Loucy (cell line): ENCODE measurements at regions not wholly inside any gene's neighbourhood (a gene's known extent, or its start where the extent isn't known, plus 50 kb on each side); places are given as distances from the start of the nearest gene placed in this dataset.

ENCODE experiments used
- H2AFZ ChIP-seq: fragments of 200-600 bp; sonication (generic); 2 replicates; pipeline ENCODE4 v1.6.0; 2016; ENCODE audit warnings: antibody characterized with exemption, mild to moderate bottlenecking, low read length, moderate library complexity
- H3F3A ChIP-seq: fragments of 200-600 bp; 2 replicates; pipeline ENCODE4 v1.6.0; 2016; ENCODE audit warnings: antibody characterized with exemption, low read depth, mild to moderate bottlenecking
- H3K27me3 ChIP-seq: fragments of 200-600 bp; sonication (generic); 2 replicates; pipeline ENCODE4 v1.6.1; 2014; ENCODE audit warnings: low read length, mild to moderate bottlenecking; ENCODE audit not compliant: insufficient read depth, poor library complexity, severe bottlenecking
- H3K36me3 ChIP-seq: fragments of 200-600 bp; sonication (generic); 2 replicates; pipeline ENCODE4 v1.6.1; 2016; ENCODE audit warnings: low read length; ENCODE audit not compliant: insufficient read depth
- H3K4me1 ChIP-seq: fragments of 200-600 bp; sonication (generic); 2 replicates; pipeline ENCODE4 v1.5.1; 2014; ENCODE audit warnings: low read length, mild to moderate bottlenecking; ENCODE audit not compliant: insufficient read depth, poor library complexity, severe bottlenecking
- H3K4me2 ChIP-seq: fragments of 200-600 bp; sonication (generic); 2 replicates; pipeline ENCODE4 v1.6.0; 2014; ENCODE audit warnings: antibody characterized with exemption, low read length, low read depth, mild to moderate bottlenecking; ENCODE audit not compliant: poor library complexity, severe bottlenecking
- H3K4me3 ChIP-seq: fragments of 200-600 bp; sonication (generic); 2 replicates; pipeline ENCODE4 v1.5.1; 2014; ENCODE audit warnings: low read length, mild to moderate bottlenecking, mixed read lengths; ENCODE audit not compliant: poor library complexity, severe bottlenecking
- H3K79me2 ChIP-seq: fragments of 200-600 bp; sonication (generic); 2 replicates; pipeline ENCODE4 v1.6.1; 2014; ENCODE audit warnings: low read length; ENCODE audit not compliant: insufficient read depth
- H3K9ac ChIP-seq: fragments of 200-600 bp; sonication (generic); 2 replicates; pipeline ENCODE4 v1.6.0; 2014; ENCODE audit warnings: mild to moderate bottlenecking, low read depth, low read length, moderate library complexity; ENCODE audit not compliant: poor library complexity, severe bottlenecking
- H3K9me2 ChIP-seq: fragments of 200-600 bp; sonication (generic); replicated peaks from 2 replicates; pipeline ENCODE4 v1.6.1; 2016; ENCODE audit warnings: low read depth, low read length, mixed read lengths
- H3K9me3 ChIP-seq: fragments of 200-600 bp; sonication (generic); 2 replicates; pipeline ENCODE4 v1.6.1; 2014; ENCODE audit warnings: mild to moderate bottlenecking, antibody characterized with exemption, low read length, low read depth; ENCODE audit not compliant: insufficient read depth
- H4K20me1 ChIP-seq: fragments of 200-600 bp; sonication (generic); 2 replicates; pipeline ENCODE4 v1.6.0; 2014; ENCODE audit warnings: antibody characterized with exemption, low read length, mild to moderate bottlenecking; ENCODE audit not compliant: insufficient read depth, poor library complexity, severe bottlenecking
- EZH2phosphoT487 ChIP-seq: fragments of 200-600 bp; IDR thresholded peaks from 2 replicates; pipeline ENCODE4 v1.6.1; 2018; ENCODE audit warnings: antibody characterized with exemption, mild to moderate bottlenecking, moderate library complexity, borderline replicate concordance
- TF ChIP-seq, protein P1 (sequence below): fragments of 200-600 bp; sonication (generic); conservative IDR thresholded peaks from 2 replicates; pipeline ENCODE4 v1.5.1; 2014; ENCODE audit warnings: mild to moderate bottlenecking, antibody characterized with exemption, low read length

GRCh38 chr1:191697556-191697955, 460.7 kb upstream of the RGS18 start:
- H4K20me1 ChIP-seq: no peaks in the 10 kb centered on the region
- H3K4me3 ChIP-seq: no peak overlapping the region
- TF ChIP-seq, protein P1, sequence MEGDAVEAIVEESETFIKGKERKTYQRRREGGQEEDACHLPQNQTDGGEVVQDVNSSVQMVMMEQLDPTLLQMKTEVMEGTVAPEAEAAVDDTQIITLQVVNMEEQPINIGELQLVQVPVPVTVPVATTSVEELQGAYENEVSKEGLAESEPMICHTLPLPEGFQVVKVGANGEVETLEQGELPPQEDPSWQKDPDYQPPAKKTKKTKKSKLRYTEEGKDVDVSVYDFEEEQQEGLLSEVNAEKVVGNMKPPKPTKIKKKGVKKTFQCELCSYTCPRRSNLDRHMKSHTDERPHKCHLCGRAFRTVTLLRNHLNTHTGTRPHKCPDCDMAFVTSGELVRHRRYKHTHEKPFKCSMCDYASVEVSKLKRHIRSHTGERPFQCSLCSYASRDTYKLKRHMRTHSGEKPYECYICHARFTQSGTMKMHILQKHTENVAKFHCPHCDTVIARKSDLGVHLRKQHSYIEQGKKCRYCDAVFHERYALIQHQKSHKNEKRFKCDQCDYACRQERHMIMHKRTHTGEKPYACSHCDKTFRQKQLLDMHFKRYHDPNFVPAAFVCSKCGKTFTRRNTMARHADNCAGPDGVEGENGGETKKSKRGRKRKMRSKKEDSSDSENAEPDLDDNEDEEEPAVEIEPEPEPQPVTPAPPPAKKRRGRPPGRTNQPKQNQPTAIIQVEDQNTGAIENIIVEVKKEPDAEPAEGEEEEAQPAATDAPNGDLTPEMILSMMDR: no peak
- no peak for TF ChIP-seq EZH2phosphoT487
- peaks cover 19% of the 10 kb centered on the region for H3K4me1 ChIP-seq
- no peaks in the 10 kb centered on the region for H3K36me3 ChIP-seq
- H3K27me3 ChIP-seq: no peaks in the 10 kb centered on the region
- H3K9me2 ChIP-seq: no peaks in the 10 kb centered on the region
- no peak overlapping the region for H3K4me2 ChIP-seq
- no peaks in the 10 kb centered on the region for H3F3A ChIP-seq
- 0 out of 2 replicates have a peak overlapping the region, but pooled peaks have one; percentile 28 for H2AFZ ChIP-seq
- H3K9ac ChIP-seq: no peak overlapping the region
- no peaks in the 10 kb centered on the region; the same call in 1 of the 2 replicates for H3K9me3 ChIP-seq
- H3K79me2 ChIP-seq: no peaks in the 10 kb centered on the region

- Histone ChIP-seq H3K4me3 (no peak overlapping the region), H3K9ac (no peak overlapping the region), H3K9me3 (no peaks in the 10 kb centered on the region; the same call in 1 of the 2 replicates), H3F3A (no peaks in the 10 kb centered on the region), H2AFZ (no peak overlapping the region), H3K4me2 (no peak overlapping the region), H3K4me1 (peaks cover 19% of the 10 kb centered on the region), H3K9me2 (no peaks in the 10 kb centered on the region), H3K36me3 (no peaks in the 10 kb centered on the region), H3K79me2 (no peaks in the 10 kb centered on the region), H4K20me1 (no peaks in the 10 kb centered on the region), H3K27me3 (no peaks in the 10 kb centered on the region)
- TF ChIP-seq EZH2phosphoT487: no peak
- TF ChIP-seq, protein P1: no peak
Observed at GRCh38 chr1:191698246-191698645, 460.0 kb upstream of the RGS18 start.

DNA sequence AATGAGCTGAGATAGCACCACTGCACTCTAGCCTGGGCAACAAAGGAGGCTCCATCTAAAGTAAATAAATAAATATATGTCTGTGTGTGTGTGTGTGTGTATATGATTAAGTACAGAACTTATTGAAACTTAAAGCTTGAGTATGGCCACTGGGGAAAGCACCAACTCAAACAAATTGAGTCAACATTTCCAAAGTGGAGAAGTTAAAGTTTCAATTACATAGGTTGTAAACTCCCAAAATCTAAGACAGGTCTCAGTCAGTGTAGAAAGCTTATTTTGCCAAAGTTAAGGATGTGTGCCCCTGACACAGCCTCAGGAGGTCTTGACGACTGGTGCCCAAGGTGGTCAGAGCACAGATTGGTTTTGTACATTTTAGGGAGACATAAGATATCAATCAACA, 458.9 kb upstream of the RGS18 start:
- H3K9me3 ChIP-seq: no peaks in the 10 kb centered on the region; the same call in 1 of the 2 replicates
- no peaks in the 10 kb centered on the region for H3K27me3 ChIP-seq
- H3K4me3 ChIP-seq: no peak overlapping the region
- no peaks in the 10 kb centered on the region for H3K79me2 ChIP-seq
- no peaks in the 10 kb centered on the region for H4K20me1 ChIP-seq
- no peaks in the 10 kb centered on the region for H3K9me2 ChIP-seq
- H3K9ac ChIP-seq: no peak overlapping the region
- H3K4me1 ChIP-seq: peaks cover 19% of the 10 kb centered on the region
- no peaks in the 10 kb centered on the region for H3K36me3 ChIP-seq
- no peak overlapping the region for H3K4me2 ChIP-seq
- H2AFZ ChIP-seq: no peak overlapping the region
- no peaks in the 10 kb centered on the region for H3F3A ChIP-seq
- no peak for TF ChIP-seq EZH2phosphoT487
- TF ChIP-seq, protein P1: no peak
